WERI-Rb-1 (cell line): ENCODE measurements at regions not wholly inside any gene's neighbourhood (a gene's known extent, or its start where the extent isn't known, plus 50 kb on each side); places are given as distances from the start of the nearest gene placed in this dataset.

Source experiments
- DNase-seq: peaks from one replicate; pipeline ENCODE4 v3.0.0-alpha.2; 2020
- H3K27ac ChIP-seq: fragments of 250-450 bp; sonication (Bioruptor Pico); 2 replicates; pipeline ENCODE4 v1.5.1; 2020; ENCODE audit warnings: mild to moderate bottlenecking, moderate library complexity
- H3K27me3 ChIP-seq: fragments of 250-450 bp; sonication (Bioruptor Pico); 2 replicates; pipeline ENCODE4 v1.5.1; 2021; ENCODE audit warnings: mild to moderate bottlenecking, low read depth, moderate library complexity; ENCODE audit not compliant: insufficient read depth, severe bottlenecking
- H3K36me3 ChIP-seq: fragments of 250-450 bp; sonication (Bioruptor Pico); 2 replicates; pipeline ENCODE4 v1.5.1; 2020; ENCODE audit warnings: mild to moderate bottlenecking, moderate library complexity
- H3K4me3 ChIP-seq: 2 replicates; pipeline ENCODE4 v1.5.1; 2011; ENCODE audit warnings: low read depth, mild to moderate bottlenecking, control low read depth, low read length
- H3K9me3 ChIP-seq: fragments of 250-450 bp; sonication (Bioruptor Pico); 2 replicates; pipeline ENCODE4 v1.5.1; 2021; ENCODE audit warnings: mild to moderate bottlenecking, moderate library complexity; ENCODE audit not compliant: severe bottlenecking
- CTCF ChIP-seq: IDR thresholded peaks from 2 replicates; pipeline ENCODE4 v1.5.1; 2011; ENCODE audit warnings: low read depth, mild to moderate bottlenecking, control low read depth, inconsistent platforms, low read length

- H3K9me3 ChIP-seq, result no peaks in the 10 kb centered on the region
- no peak for TF ChIP-seq CTCF
- H3K27ac ChIP-seq, result no peak overlapping the region
- H3K36me3 ChIP-seq, result no peaks in the 10 kb centered on the region
- no peak for DNase-seq
- peaks cover 61% of the 10 kb centered on the region for H3K27me3 ChIP-seq
- no peak overlapping the region for H3K4me3 ChIP-seq
These were observed 364.4 kb downstream of the CD109 start for GRCh38 chr6:74060354-74060753.

DNA sequence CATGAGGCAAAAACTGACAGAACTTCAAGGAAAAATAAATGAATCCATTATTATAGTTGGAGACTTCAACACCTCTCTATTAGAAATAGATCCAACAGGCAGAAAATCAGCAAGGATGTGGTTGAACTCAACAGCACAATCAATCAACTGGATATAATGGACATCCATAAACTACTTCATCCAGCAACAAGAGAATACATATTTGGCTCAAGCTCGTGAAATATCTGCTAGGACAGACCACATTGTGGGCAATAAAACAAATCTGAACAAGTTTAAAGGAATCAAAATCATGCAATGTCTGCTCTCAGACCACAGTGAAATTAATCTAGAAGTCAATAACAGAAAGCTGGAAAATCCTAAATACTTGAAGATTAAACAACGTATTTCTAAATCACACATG, 362.6 kb downstream of the CD109 start:
- Histone ChIP-seq H3K4me3 (no peak overlapping the region), H3K36me3 (no peaks in the 10 kb centered on the region), H3K27me3 (peaks cover 66% of the 10 kb centered on the region), H3K9me3 (no peaks in the 10 kb centered on the region), H3K27ac (no peak overlapping the region)
- DNase-seq, result no peak
- no peak for TF ChIP-seq CTCF

GRCh38 chr6:74057326-74057725, 361.3 kb downstream of the CD109 start:
- no peaks in the 10 kb centered on the region for H3K9me3 ChIP-seq
- no peak overlapping the region for H3K4me3 ChIP-seq
- TF ChIP-seq CTCF, result no peak
- no peaks in the 10 kb centered on the region for H3K36me3 ChIP-seq
- H3K27me3 ChIP-seq, result peaks cover 70% of the 10 kb centered on the region
- no peak for DNase-seq
- H3K27ac ChIP-seq, result no peak overlapping the region

DNA sequence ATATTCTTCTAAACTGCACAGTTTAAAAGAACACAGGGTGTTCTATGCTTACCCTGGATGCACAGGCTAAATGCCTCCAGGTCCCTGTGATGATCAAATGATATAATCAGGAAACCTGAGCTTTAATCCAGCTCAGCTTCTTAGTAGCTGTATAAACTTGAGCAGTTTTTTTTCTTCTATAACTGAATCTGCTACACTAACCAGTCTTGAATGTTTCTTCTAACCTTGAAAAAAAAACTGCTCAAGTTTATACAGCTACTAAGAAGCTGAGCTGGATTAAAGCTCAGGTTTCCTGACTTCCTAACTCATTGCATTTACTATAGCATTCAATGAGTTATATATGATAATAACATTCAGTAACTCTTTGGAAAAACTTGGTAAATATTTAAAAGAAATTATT, 358.2 kb downstream of the CD109 start:
- no peak for TF ChIP-seq CTCF
- H3K27me3 ChIP-seq, result peaks cover 74% of the 10 kb centered on the region
- no peaks in the 10 kb centered on the region for H3K9me3 ChIP-seq
- no peaks in the 10 kb centered on the region for H3K36me3 ChIP-seq
- DNase-seq, result no peak
- no peak overlapping the region for H3K27ac ChIP-seq
- H3K4me3 ChIP-seq, result no peak overlapping the region

DNA sequence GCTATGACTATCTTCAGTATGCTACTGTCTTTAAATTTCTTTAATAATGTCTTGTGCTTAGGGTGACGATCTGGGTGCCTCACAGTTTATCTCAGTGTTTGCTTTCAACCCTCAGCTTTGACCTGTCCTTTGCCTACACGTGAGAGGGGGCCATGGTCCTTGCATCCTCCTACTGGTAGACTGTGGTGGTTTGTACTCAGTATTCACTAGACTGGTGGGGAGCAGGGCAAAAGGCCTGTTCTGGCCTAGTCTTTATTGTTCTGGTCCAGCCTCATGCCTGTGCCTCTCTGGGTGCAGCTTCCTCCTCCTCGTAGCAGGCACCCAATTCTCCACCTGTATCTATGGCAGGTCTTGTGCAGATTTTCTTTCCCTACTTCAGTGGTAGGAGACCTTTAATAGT, 354.9 kb downstream of the CD109 start:
- TF ChIP-seq CTCF, result no peak
- H3K27ac ChIP-seq, result no peak overlapping the region
- H3K4me3 ChIP-seq, result no peak overlapping the region
- H3K36me3 ChIP-seq, result no peaks in the 10 kb centered on the region
- no peak for DNase-seq
- peaks cover 65% of the 10 kb centered on the region for H3K27me3 ChIP-seq
- H3K9me3 ChIP-seq, result no peaks in the 10 kb centered on the region

GRCh38 chr6:74048387-74048786, 352.4 kb downstream of the CD109 start:
- Histone ChIP-seq H3K9me3 (no peaks in the 10 kb centered on the region), H3K36me3 (no peaks in the 10 kb centered on the region), H3K27ac (no peak overlapping the region), H3K4me3 (no peak overlapping the region), H3K27me3 (peaks cover 62% of the 10 kb centered on the region)
- no peak for TF ChIP-seq CTCF
- no peak for DNase-seq
